Panc1 (cell line): ENCODE measurements at regions not wholly inside any gene's neighbourhood (a gene's known extent, or its start where the extent isn't known, plus 50 kb on each side); places are given as distances from the start of the nearest gene placed in this dataset.

Source experiments
- ATAC-seq: fragments of 200-7000 bp; cut with Tn5 transposase; 2 replicates; pipeline ENCODE4 v1.9.1; 2020; ENCODE audit warnings: mild to moderate bottlenecking, moderate library complexity
- BruUV-seq: library from RNA; stranded (reverse); fragments of 400-500 nt; replicated peaks from 2 replicates; lab custom pipeline; 2021; lab: Mats Ljungman, UMichigan
- CTCF ChIA-PET: fragments of 300-600 bp; sonication (Branson Sonifier 250); formaldehyde crosslinking; loops from one replicate; lab custom pipeline; 2022; ENCODE audit warnings: antibody characterized with exemption; lab: Charles Lee
- POLR2A ChIA-PET: fragments of 300-600 bp; sonication (Branson Sonifier 250); formaldehyde crosslinking; loops from one replicate; lab custom pipeline; 2022; ENCODE audit warnings: antibody characterized with exemption; lab: Charles Lee
- DNase-seq: peaks from one replicate; pipeline ENCODE4 v3.0.0-alpha.2; 2010; ENCODE audit warnings: low read depth, low spot score
- H3K27ac ChIP-seq: 2 replicates; pipeline ENCODE4 v1.5.1; 2011; ENCODE audit warnings: mild to moderate bottlenecking, low read length, inconsistent platforms
- H3K27me3 ChIP-seq: fragments of 200-500 bp; sonication (Bioruptor generic); 2 replicates; pipeline ENCODE4 v1.6.0; 2014; ENCODE audit warnings: low read length, inconsistent platforms; ENCODE audit not compliant: control insufficient read depth, insufficient read depth
- H3K36me3 ChIP-seq: fragments of 200-500 bp; sonication (Bioruptor generic); 2 replicates; pipeline ENCODE4 v1.5.1; 2014; ENCODE audit warnings: inconsistent platforms, mild to moderate bottlenecking, low read length, moderate library complexity; ENCODE audit not compliant: control insufficient read depth, insufficient read depth
- H3K4me1 ChIP-seq: 2 replicates; pipeline ENCODE4 v1.5.1; 2011; ENCODE audit warnings: inconsistent platforms, mild to moderate bottlenecking, low read length, moderate library complexity; ENCODE audit not compliant: control insufficient read depth, insufficient read depth
- H3K4me3 ChIP-seq, 2 experiments: 2 replicates each; pipeline ENCODE4 v1.5.1; 2011 to 2012; ENCODE audit warnings: low read depth in 2 of 2, low read length in 2 of 2, mild to moderate bottlenecking in 2 of 2, inconsistent platforms in 1 of 2, moderate library complexity in 1 of 2
- H3K9me3 ChIP-seq: fragments of 200-500 bp; sonication (Bioruptor generic); 2 replicates; pipeline ENCODE4 v1.5.1; 2014; ENCODE audit warnings: low read depth, mild to moderate bottlenecking, inconsistent platforms, low read length, moderate library complexity; ENCODE audit not compliant: control insufficient read depth, insufficient read depth
- CTCF ChIP-seq: fragments of 450-650 bp; IDR thresholded peaks from 2 replicates; pipeline ENCODE4 v1.5.1; 2017; ENCODE audit warnings: mild to moderate bottlenecking
- POLR2AphosphoS5 ChIP-seq: IDR thresholded peaks from 2 replicates; pipeline ENCODE4 v1.6.1; 2012; ENCODE audit warnings: mild to moderate bottlenecking, low read depth, low read length, moderate library complexity
- REST ChIP-seq, 2 experiments: IDR thresholded peaks; 2 replicates each; pipeline ENCODE4 v1.6.1; 2011 to 2012; ENCODE audit warnings: low read depth in 2 of 2, control low read depth in 1 of 2, low read length in 1 of 2, mild to moderate bottlenecking in 1 of 2, moderate library complexity in 1 of 2; ENCODE audit not compliant: insufficient read depth in 1 of 2
- SIN3A ChIP-seq: IDR thresholded peaks from 2 replicates; pipeline ENCODE4 v1.6.1; 2012; ENCODE audit warnings: low read depth, mild to moderate bottlenecking, low read length, moderate library complexity, borderline replicate concordance; ENCODE audit not compliant: insufficient read depth
- TCF7L2 ChIP-seq: IDR thresholded peaks from 2 replicates; pipeline ENCODE4 v1.6.1; 2011; ENCODE audit warnings: mild to moderate bottlenecking, low read depth, low read length, inconsistent platforms
- in situ Hi-C: cut with HindIII; loops from 2 replicates; pipeline ENCODE4 v1.10.0; 2016; ENCODE audit warnings: low sequenced_read_pairs, low pct_unique_long_range_greater_than_20kb
- intact Hi-C: fragments of 100-400 bp; cut with micrococcal nuclease; formaldehyde crosslinking; loops from one replicate; pipeline ENCODE4 v1.10.0; 2022; ENCODE audit not compliant: unreplicated experiment

GRCh38 chr7:138324941-138325340 is 135.1 kb upstream of the TRIM24 start:
- in situ Hi-C loops, result no loop called here
- CTCF ChIA-PET, result no interaction called here
- DNase-seq (no peak), ATAC-seq (no peak)
- H3K4me1 ChIP-seq, result no peaks in the 10 kb centered on the region
- POLR2A ChIA-PET, result no interaction called here
- intact Hi-C loops, result no loop called here
- H3K27me3 ChIP-seq, result no peaks in the 10 kb centered on the region
- no peaks in the 10 kb centered on the region for H3K9me3 ChIP-seq
- H3K27ac ChIP-seq, result no peak overlapping the region
- TF ChIP-seq CTCF, result no peak
- no peak for TF ChIP-seq SIN3A
- no peak for TF ChIP-seq POLR2AphosphoS5
- TF ChIP-seq TCF7L2, result no peak
- no peak for TF ChIP-seq REST (IDR thresholded peaks at IDR 0.05; ENCODE audit: insufficient read depth in 1 of 2, low read depth in 2 of 2, low read length in 1 of 2)
- H3K4me3 ChIP-seq, result no peak overlapping the region
- no TSS peak for BruUV-seq
- no peaks in the 10 kb centered on the region for H3K36me3 ChIP-seq

GRCh38 chr7:138325434-138325833 is 134.6 kb upstream of the TRIM24 start:
- in situ Hi-C loops, result no loop called here
- Histone ChIP-seq H3K27me3 (no peaks in the 10 kb centered on the region), H3K27ac (no peak overlapping the region), H3K4me1 (no peaks in the 10 kb centered on the region), H3K4me3 (no peak overlapping the region), H3K36me3 (no peaks in the 10 kb centered on the region), H3K9me3 (no peaks in the 10 kb centered on the region)
- TF ChIP-seq SIN3A, result no peak
- no peak for TF ChIP-seq POLR2AphosphoS5
- TF ChIP-seq REST (IDR thresholded peaks at IDR 0.05; ENCODE audit: insufficient read depth in 1 of 2, low read depth in 2 of 2, low read length in 1 of 2), result no peak
- no peak for TF ChIP-seq CTCF
- no peak for TF ChIP-seq TCF7L2
- BruUV-seq, result no TSS peak
- no peak for ATAC-seq
- ChIA-PET CTCF (no interaction called here), POLR2A (no interaction called here)
- intact Hi-C loops, result no loop called here
- DNase-seq, result no peak
